MM.1S (cell line): ENCODE measurements at regions not wholly inside any gene's neighbourhood (a gene's known extent, or its start where the extent isn't known, plus 50 kb on each side); places are given as distances from the start of the nearest gene placed in this dataset.

Experiments
- DNase-seq: peaks from one replicate; pipeline ENCODE4 v3.0.0-alpha.2; 2015
- H2AFZ ChIP-seq: fragments of 300-600 bp; sonication (generic); 2 replicates; pipeline ENCODE4 v1.6.0; 2016; ENCODE audit warnings: antibody characterized with exemption, low read length
- H3F3A ChIP-seq: fragments of 300-600 bp; sonication (generic); 2 replicates; pipeline ENCODE4 v1.6.1; 2016; ENCODE audit warnings: mild to moderate bottlenecking, antibody characterized with exemption, low read length, moderate library complexity, mixed read lengths; ENCODE audit not compliant: insufficient read depth
- H3K27ac ChIP-seq: fragments of 300-600 bp; sonication (generic); 2 replicates; pipeline ENCODE4 v1.5.1; 2016; ENCODE audit warnings: mild to moderate bottlenecking, low read length
- H3K27me3 ChIP-seq: fragments of 300-600 bp; sonication (generic); replicated peaks from 2 replicates; pipeline ENCODE4 v1.6.0; 2016; ENCODE audit warnings: low read length; ENCODE audit not compliant: insufficient read depth
- H3K36me3 ChIP-seq: fragments of 300-600 bp; sonication (generic); replicated peaks from 2 replicates; pipeline ENCODE4 v1.6.1; 2016; ENCODE audit warnings: mild to moderate bottlenecking, low read length, mixed read lengths; ENCODE audit not compliant: insufficient read depth
- H3K4me1 ChIP-seq: fragments of 300-600 bp; sonication (generic); 2 replicates; pipeline ENCODE4 v1.6.1; 2016; ENCODE audit warnings: low read length, mixed read lengths
- H3K4me2 ChIP-seq: fragments of 300-600 bp; sonication (generic); 2 replicates; pipeline ENCODE4 v1.6.0; 2016; ENCODE audit warnings: low read depth, low read length
- H3K4me3 ChIP-seq: fragments of 300-600 bp; sonication (generic); 2 replicates; pipeline ENCODE4 v1.5.1; 2016; ENCODE audit warnings: low read length, mixed read lengths
- H3K79me2 ChIP-seq: fragments of 300-600 bp; sonication (generic); 2 replicates; pipeline ENCODE4 v1.6.1; 2016; ENCODE audit warnings: mixed run types, low read length, mixed read lengths
- H3K9ac ChIP-seq: fragments of 300-600 bp; sonication (generic); 2 replicates; pipeline ENCODE4 v1.6.1; 2016; ENCODE audit warnings: low read length, mixed read lengths
- H3K9me2 ChIP-seq: fragments of 300-600 bp; sonication (generic); replicated peaks from 2 replicates; pipeline ENCODE4 v1.6.1; 2016; ENCODE audit warnings: mild to moderate bottlenecking, low read length, mixed read lengths; ENCODE audit not compliant: insufficient read depth
- H3K9me3 ChIP-seq: fragments of 300-600 bp; sonication (generic); replicated peaks from 2 replicates; pipeline ENCODE4 v1.6.1; 2016; ENCODE audit warnings: mild to moderate bottlenecking, low read length, mixed read lengths; ENCODE audit not compliant: insufficient read depth
- H4K20me1 ChIP-seq: fragments of 300-600 bp; sonication (generic); 2 replicates; pipeline ENCODE4 v1.6.1; 2016; ENCODE audit warnings: mild to moderate bottlenecking, low read length, moderate library complexity, mixed read lengths; ENCODE audit not compliant: insufficient read depth
- CTCF ChIP-seq: fragments of 300-600 bp; sonication (generic); IDR thresholded peaks from 2 replicates; pipeline ENCODE4 v1.5.1; 2016; ENCODE audit warnings: antibody characterized with exemption, low read length, mixed read lengths
- EZH2 ChIP-seq: fragments of 300-600 bp; sonication (generic); optimal IDR thresholded peaks from 2 replicates; pipeline ENCODE3; 2017; ENCODE audit warnings: low read depth, mild to moderate bottlenecking, antibody characterized with exemption, low read length, mixed read lengths
- EZH2phosphoT487 ChIP-seq: fragments of 300-600 bp; sonication (generic); IDR thresholded peaks from 2 replicates; pipeline ENCODE4 v1.6.1; 2018; ENCODE audit warnings: antibody characterized with exemption, low read length

GRCh38 chr9:7368410-7369292 is 430.9 kb downstream of the DMAC1 start:
- H3K4me2 ChIP-seq, result no peak overlapping the region
- DNase-seq, result no peak
- H3K27ac ChIP-seq, result no peak overlapping the region

GRCh38 chr9:7367726-7368125 is 431.9 kb downstream of the DMAC1 start:
- Histone ChIP-seq H3F3A (no peaks in the 10 kb centered on the region), H3K9me3 (no peaks in the 10 kb centered on the region), H3K9ac (no peak overlapping the region), H4K20me1 (no peaks in the 10 kb centered on the region), H3K36me3 (no peaks in the 10 kb centered on the region), H3K4me2 (no peak overlapping the region), H3K9me2 (no peaks in the 10 kb centered on the region), H2AFZ (no peak overlapping the region), H3K79me2 (no peaks in the 10 kb centered on the region), H3K4me1 (no peaks in the 10 kb centered on the region), H3K4me3 (no peak overlapping the region), H3K27me3 (no peaks in the 10 kb centered on the region), H3K27ac (no peak overlapping the region)
- TF ChIP-seq CTCF (no peak), EZH2 (no peak), EZH2phosphoT487 (no peak)
- DNase-seq, result no peak

More at GRCh38 chr9:7368410-7369292, 430.9 kb downstream of the DMAC1 start:
- no peak for TF ChIP-seq EZH2phosphoT487
- no peak for TF ChIP-seq CTCF
- no peak for TF ChIP-seq EZH2
- Histone ChIP-seq H4K20me1 (no peaks in the 10 kb centered on the region), H3K36me3 (no peaks in the 10 kb centered on the region), H3F3A (no peaks in the 10 kb centered on the region), H3K9me3 (no peaks in the 10 kb centered on the region), H3K9me2 (no peaks in the 10 kb centered on the region), H3K9ac (no peak overlapping the region), H2AFZ (no peak overlapping the region), H3K4me3 (no peak overlapping the region), H3K79me2 (no peaks in the 10 kb centered on the region), H3K27me3 (no peaks in the 10 kb centered on the region), H3K4me1 (no peaks in the 10 kb centered on the region)

- H3F3A ChIP-seq, result no peaks in the 10 kb centered on the region
- no peak overlapping the region for H3K9ac ChIP-seq
- no peak overlapping the region for H3K4me3 ChIP-seq
- no peaks in the 10 kb centered on the region for H3K27me3 ChIP-seq
- H4K20me1 ChIP-seq, result no peaks in the 10 kb centered on the region
- H3K4me2 ChIP-seq, result no peak overlapping the region
- no peaks in the 10 kb centered on the region for H3K79me2 ChIP-seq
- DNase-seq, result no peak
- H3K4me1 ChIP-seq, result no peaks in the 10 kb centered on the region
- TF ChIP-seq EZH2phosphoT487 (no peak), CTCF (no peak), EZH2 (no peak)
- H3K36me3 ChIP-seq, result no peaks in the 10 kb centered on the region
- no peaks in the 10 kb centered on the region for H3K9me2 ChIP-seq
- no peaks in the 10 kb centered on the region for H3K9me3 ChIP-seq
- no peak overlapping the region for H3K27ac ChIP-seq
- H2AFZ ChIP-seq, result no peak overlapping the region
Observed at GRCh38 chr9:7366121-7366520, 433.5 kb downstream of the DMAC1 start.
